Pancreas (tissue), 10 donors: ENCODE measurements at regions not wholly inside any gene's neighbourhood (a gene's known extent, or its start where the extent isn't known, plus 50 kb on each side); places are given as distances from the start of the nearest gene placed in this dataset.

Experiments
- ATAC-seq, 4 donors: fragments of 200-7000 bp; cut with Tn5 transposase; one replicate each; pipeline versions ENCODE4 v1.8.0 to v1.9.1; 2020; ENCODE audit warnings: mild to moderate bottlenecking in 4 of 4, moderate library complexity in 4 of 4
- DNase-seq, 6 donors: peaks; one replicate each; pipeline ENCODE4 v3.0.0-alpha.2; 2020
- FAIRE-seq: peaks from 2 replicates; lab custom pipeline; 2012; peaks lifted over from hg19 to GRCh38; lab: Jason Lieb, UNC
- H3K27ac ChIP-seq, 4 donors: fragments of 200-600 bp; sonication (generic); 1 replicate in 3 of 4; 2 replicates in 1 of 4; pipeline versions ENCODE4 v1.5.0 to v1.8.0; 2020
- H3K27me3 ChIP-seq, 4 donors: fragments of 200-600 bp; one replicate each; pipeline ENCODE4 v1.8.0; 2021
- H3K36me3 ChIP-seq, 3 donors: fragments of 200-600 bp; sonication (generic) in 1 of 3; one replicate each; pipeline versions ENCODE4 v1.5.0 to v1.8.0; 2020 to 2021
- H3K4me1 ChIP-seq, 3 donors: fragments of 200-600 bp; one replicate each; pipeline ENCODE4 v1.8.0; 2021
- H3K4me3 ChIP-seq, 4 donors: fragments of 200-600 bp; sonication (generic) in 2 of 4; one replicate each; pipeline versions ENCODE4 v1.5.0 to v1.8.0; 2020 to 2021
- H3K9me3 ChIP-seq, 4 donors: fragments of 200-600 bp; one replicate each; pipeline ENCODE4 v1.8.0; 2021
- WGBS, 2 donors: extraction: QIAGEN DNeasy Blood & Tissue Kit; methylation state at CpG; one replicate each; pipeline ENCODE4 v1.1.7; 2013; 5-methylcytosine and 5-hydroxymethylcytosine counted together
- intact Hi-C, 3 donors: fragments of 100-400 bp; cut with DNase I; formaldehyde crosslinking; loops; one replicate each; pipeline versions ENCODE4 v1.11.1 to v1.14.2; 2022
- TF ChIP-seq, protein P1 (sequence below), 4 donors: fragments of 200-600 bp; sonication (generic) in 3 of 4; IDR thresholded peaks; one replicate each; pipeline versions ENCODE4 v1.5.0 to v1.8.0; 2021; ENCODE audit warnings: antibody characterized with exemption in 4 of 4
- donor health status: healthy with polysubstance abuse.
- donor health status: DM: no; HTN: no; CAD: no; lungs with moderate emphysema.
- donor health status: DM: no; HTN: no; CAD: no.
- donor health status: control.
- donor health status: control.
- donor health status: Bipolar disorder and iron deficiency.
- donor health status: DM: yes; HTN: yes; CAD: no.
- donor health status: DM: no; HTN: no; CAD: no.
- donor health status: DM: no; HTN: no; CAD: no.
- donor health status: DM: yes; HTN: yes; CAD: no.

DNA sequence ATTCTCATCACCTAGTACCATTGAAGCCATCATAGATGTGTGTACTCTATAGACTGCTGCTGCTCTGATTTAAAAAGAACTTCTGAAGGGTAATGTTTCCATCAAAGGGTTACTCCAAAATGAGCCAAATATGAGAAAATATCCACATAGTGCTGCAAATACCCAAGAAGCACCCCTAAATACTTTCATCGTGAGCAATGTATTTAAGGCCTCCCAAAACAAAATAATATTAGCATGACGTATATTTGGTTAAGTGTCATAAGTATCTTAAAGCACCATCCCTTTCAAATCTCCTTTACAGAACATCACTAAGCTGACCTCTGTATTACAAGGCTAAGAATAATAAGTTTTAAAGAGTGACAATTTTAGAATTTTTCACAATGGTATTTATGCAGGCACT, 421.8 kb downstream of the MTRR start:
- intact Hi-C loops = no loop called here
- DNase-seq = no peak
- Histone ChIP-seq H3K4me3 (no peak overlapping the region), H3K36me3 (no peaks in the 10 kb centered on the region), H3K27ac (no peak overlapping the region), H3K4me1 (no peaks in the 10 kb centered on the region), H3K27me3 (no peaks in the 10 kb centered on the region), H3K9me3 (no peaks in the 10 kb centered on the region)
- no peak for ATAC-seq
- no peak for FAIRE-seq
- 68 to 78% methylated on average over 2 of the region's 2 CpGs for WGBS, 2 donors
- TF ChIP-seq, protein P1, sequence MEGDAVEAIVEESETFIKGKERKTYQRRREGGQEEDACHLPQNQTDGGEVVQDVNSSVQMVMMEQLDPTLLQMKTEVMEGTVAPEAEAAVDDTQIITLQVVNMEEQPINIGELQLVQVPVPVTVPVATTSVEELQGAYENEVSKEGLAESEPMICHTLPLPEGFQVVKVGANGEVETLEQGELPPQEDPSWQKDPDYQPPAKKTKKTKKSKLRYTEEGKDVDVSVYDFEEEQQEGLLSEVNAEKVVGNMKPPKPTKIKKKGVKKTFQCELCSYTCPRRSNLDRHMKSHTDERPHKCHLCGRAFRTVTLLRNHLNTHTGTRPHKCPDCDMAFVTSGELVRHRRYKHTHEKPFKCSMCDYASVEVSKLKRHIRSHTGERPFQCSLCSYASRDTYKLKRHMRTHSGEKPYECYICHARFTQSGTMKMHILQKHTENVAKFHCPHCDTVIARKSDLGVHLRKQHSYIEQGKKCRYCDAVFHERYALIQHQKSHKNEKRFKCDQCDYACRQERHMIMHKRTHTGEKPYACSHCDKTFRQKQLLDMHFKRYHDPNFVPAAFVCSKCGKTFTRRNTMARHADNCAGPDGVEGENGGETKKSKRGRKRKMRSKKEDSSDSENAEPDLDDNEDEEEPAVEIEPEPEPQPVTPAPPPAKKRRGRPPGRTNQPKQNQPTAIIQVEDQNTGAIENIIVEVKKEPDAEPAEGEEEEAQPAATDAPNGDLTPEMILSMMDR (IDR thresholded peaks at IDR 0.05) = no peak

DNA sequence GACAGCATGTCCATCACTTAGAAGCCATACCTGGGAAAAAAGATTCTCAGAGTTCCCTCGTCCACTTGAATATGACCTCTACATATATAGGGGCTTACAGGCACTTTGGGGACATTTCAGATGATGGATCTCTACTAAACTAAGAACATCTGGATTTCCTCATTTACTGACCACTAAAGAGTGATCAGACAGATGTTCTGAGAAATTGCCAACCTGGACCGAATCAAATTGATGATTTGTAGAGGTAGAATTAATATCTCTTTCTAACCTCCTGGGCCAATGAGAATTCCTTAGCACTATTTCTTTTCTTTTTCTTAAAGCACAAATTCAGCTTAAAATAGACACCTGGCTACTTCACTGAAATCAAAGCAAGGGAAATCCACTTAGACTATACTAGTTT, 422.7 kb downstream of the MTRR start:
- TF ChIP-seq, protein P1 (IDR thresholded peaks at IDR 0.05) = no peak
- no peak for FAIRE-seq

DNA sequence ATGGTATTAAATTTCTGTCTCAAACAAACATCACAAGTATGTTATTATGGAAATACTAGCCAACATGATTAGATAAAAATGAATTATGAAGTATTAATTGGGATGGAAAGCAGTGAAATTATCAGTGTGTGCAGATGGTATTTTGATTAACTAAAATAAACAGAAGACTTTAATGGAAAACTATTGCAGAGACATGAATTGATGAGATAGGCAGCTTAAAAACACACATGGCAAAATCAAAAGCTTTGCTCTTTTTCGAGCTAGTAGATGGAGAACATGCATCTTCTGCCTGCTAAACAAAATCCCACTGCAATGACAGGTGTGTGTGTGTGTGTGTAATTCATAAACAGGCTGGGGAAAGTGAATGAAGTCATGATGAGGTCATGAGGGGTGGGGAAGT, 426.2 kb downstream of the MTRR start:
- H3K9me3 ChIP-seq = no peaks in the 10 kb centered on the region
- WGBS, 2 donors = 38 to 53% methylated on average over 1 of the region's 1 CpG
- no peaks in the 10 kb centered on the region for H3K36me3 ChIP-seq
- TF ChIP-seq, protein P1 (IDR thresholded peaks at IDR 0.05) = no peak
- FAIRE-seq (no peak), ATAC-seq (no peak), DNase-seq (no peak)
- intact Hi-C loops = no loop called here
- H3K27ac ChIP-seq = no peak overlapping the region
- H3K4me1 ChIP-seq = no peaks in the 10 kb centered on the region
- no peak overlapping the region for H3K4me3 ChIP-seq
- H3K27me3 ChIP-seq = no peaks in the 10 kb centered on the region

More for the DNA sequence above, 422.7 kb downstream of the MTRR start:
- no peaks in the 10 kb centered on the region for H3K9me3 ChIP-seq
- H3K4me1 ChIP-seq = no peaks in the 10 kb centered on the region
- DNase-seq (no peak), ATAC-seq (no peak)
- 53 to 79% methylated on average over 2 of the region's 2 CpGs for WGBS, 2 donors
- intact Hi-C loops = no loop called here
- no peak overlapping the region for H3K27ac ChIP-seq
- no peaks in the 10 kb centered on the region for H3K36me3 ChIP-seq
- H3K27me3 ChIP-seq = no peaks in the 10 kb centered on the region
- no peak overlapping the region for H3K4me3 ChIP-seq

GRCh38 chr5:8299716-8300115, 430.8 kb downstream of the MTRR start:
- no peak overlapping the region for H3K4me3 ChIP-seq
- no peaks in the 10 kb centered on the region for H3K4me1 ChIP-seq
- H3K27ac ChIP-seq = no peak overlapping the region
- no peaks in the 10 kb centered on the region for H3K9me3 ChIP-seq
- no peaks in the 10 kb centered on the region for H3K36me3 ChIP-seq
- WGBS, 2 donors = 88 to 89% methylated on average over 1 of the region's 1 CpG
- FAIRE-seq = no peak
- intact Hi-C loops = no loop called here
- TF ChIP-seq, protein P1 (IDR thresholded peaks at IDR 0.05) = no peak
- no peaks in the 10 kb centered on the region for H3K27me3 ChIP-seq
- no peak for DNase-seq
- no peak for ATAC-seq

DNA sequence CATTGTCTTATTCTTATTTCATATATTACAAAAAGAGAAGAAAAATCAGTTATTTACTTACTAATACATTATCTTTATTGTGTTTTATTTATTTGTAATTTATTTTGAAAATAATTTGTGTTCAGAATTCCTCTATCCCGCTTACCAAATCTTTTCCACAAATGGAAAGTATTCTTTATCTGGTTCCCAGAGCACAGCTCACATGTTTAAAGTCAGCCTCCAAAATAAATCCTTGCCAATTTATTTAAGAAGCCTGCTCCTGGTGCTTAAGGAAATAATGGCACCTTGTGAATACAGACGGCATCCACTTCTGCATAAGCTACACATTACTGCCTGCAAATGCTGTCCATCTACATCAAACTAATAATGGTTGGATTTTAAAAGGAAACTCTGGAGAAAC, 435.4 kb downstream of the MTRR start:
- Histone ChIP-seq H3K27me3 (no peaks in the 10 kb centered on the region), H3K4me3 (no peak overlapping the region), H3K36me3 (no peaks in the 10 kb centered on the region), H3K4me1 (no peaks in the 10 kb centered on the region), H3K9me3 (no peaks in the 10 kb centered on the region), H3K27ac (no peak overlapping the region)
- WGBS, 2 donors = 54 to 73% methylated on average over 2 of the region's 2 CpGs
- intact Hi-C loops = no loop called here
- FAIRE-seq (no peak), DNase-seq (no peak), ATAC-seq (no peak)
- TF ChIP-seq, protein P1 (IDR thresholded peaks at IDR 0.05) = no peak
